Endodermal cell (in vitro differentiated cells): ENCODE measurements at regions not wholly inside any gene's neighbourhood (a gene's known extent, or its start where the extent isn't known, plus 50 kb on each side); places are given as distances from the start of the nearest gene placed in this dataset.

Source experiments
- DNase-seq: peaks from one replicate; pipeline ENCODE4 v3.0.0-alpha.2; 2017
- H3K27ac ChIP-seq: 2 replicates; pipeline ENCODE4 v1.5.1; 2013; ENCODE audit warnings: mild to moderate bottlenecking, low read depth, low read length, moderate library complexity
- H3K27me3 ChIP-seq: 2 replicates; pipeline ENCODE4 v1.6.1; 2013; ENCODE audit warnings: mild to moderate bottlenecking, low read length, moderate library complexity; ENCODE audit not compliant: insufficient read depth, control insufficient read depth, poor library complexity, severe bottlenecking
- H3K36me3 ChIP-seq: 2 replicates; pipeline ENCODE4 v1.7.0; 2013; ENCODE audit warnings: mild to moderate bottlenecking, low read length, moderate library complexity; ENCODE audit not compliant: control insufficient read depth, insufficient read depth
- H3K4me1 ChIP-seq: one replicate; pipeline ENCODE4 v1.7.0; 2013; ENCODE audit warnings: low read length; ENCODE audit not compliant: control insufficient read depth, insufficient read depth
- H3K4me3 ChIP-seq: 2 replicates; pipeline ENCODE4 v1.5.1; 2013; ENCODE audit warnings: mild to moderate bottlenecking, low read length, moderate library complexity
- H3K9ac ChIP-seq: 2 replicates; pipeline ENCODE4 v1.6.1; 2013; ENCODE audit warnings: mild to moderate bottlenecking, low read length, moderate library complexity; ENCODE audit not compliant: poor library complexity, severe bottlenecking; ENCODE audit errors: extremely low read depth
- H3K9me3 ChIP-seq: 2 replicates; pipeline ENCODE4 v1.6.1; 2013; ENCODE audit warnings: mild to moderate bottlenecking, low read length, moderate library complexity; ENCODE audit not compliant: control insufficient read depth
- H3K27ac Mint-ChIP-seq: 2 replicates; pipeline ENCODE4 v1.8.0; 2020; ENCODE audit warnings: mixed read lengths
- H3K27me3 Mint-ChIP-seq: 2 replicates; pipeline ENCODE4 v1.8.0; 2021; ENCODE audit warnings: mild to moderate bottlenecking, mixed read lengths; ENCODE audit not compliant: insufficient read depth
- H3K36me3 Mint-ChIP-seq: 2 replicates; pipeline ENCODE4 v1.8.0; 2020; ENCODE audit warnings: low read depth, mixed read lengths
- H3K4me1 Mint-ChIP-seq: 2 replicates; pipeline ENCODE4 v1.8.0; 2020; ENCODE audit warnings: mixed read lengths
- H3K4me3 Mint-ChIP-seq: 2 replicates; pipeline ENCODE4 v1.8.0; 2020; ENCODE audit warnings: mild to moderate bottlenecking, moderate library complexity, mixed read lengths
- H3K9me3 Mint-ChIP-seq: 2 replicates; pipeline ENCODE4 v1.8.0; 2020; ENCODE audit warnings: mild to moderate bottlenecking, mixed read lengths
- WGBS, 2 experiments: methylation state at CpG; one replicate each; pipeline versions ENCODE4 v1.1.5 to v1.1.7; 2013; ENCODE audit warnings: missing lambda C conversion rate in 2 of 2, mixed read lengths in 1 of 2; ENCODE audit not compliant: insufficient coverage in 1 of 2, insufficient read length in 1 of 2; 5-methylcytosine and 5-hydroxymethylcytosine counted together
- TF ChIP-seq, protein P1 (sequence below): fragments of 200-600 bp; sonication (generic); conservative IDR thresholded peaks from 2 replicates; pipeline ENCODE4 v1.5.0; 2021; ENCODE audit warnings: antibody characterized with exemption, mild to moderate bottlenecking

- Mint-ChIP-seq H3K4me1 (peaks cover 3% of the 10 kb centered on the region), H3K27me3 (no peaks in the 10 kb centered on the region), H3K4me3 (no peak overlapping the region), H3K9me3 (peaks cover 51% of the 10 kb centered on the region), H3K36me3 (no peaks in the 10 kb centered on the region), H3K27ac (no peak overlapping the region)
- Histone ChIP-seq H3K36me3 (no peaks in the 10 kb centered on the region), H3K9me3 (no peaks in the 10 kb centered on the region), H3K4me1 (no peaks in the 10 kb centered on the region), H3K9ac (no peak overlapping the region), H3K27ac (no peak overlapping the region), H3K27me3 (no peaks in the 10 kb centered on the region), H3K4me3 (no peak overlapping the region)
- 98% methylated on average over 3 of the region's 4 CpGs; no CpG with 5 or more reads in 1 of the 2 experiments for WGBS, 2 experiments
- TF ChIP-seq, protein P1, sequence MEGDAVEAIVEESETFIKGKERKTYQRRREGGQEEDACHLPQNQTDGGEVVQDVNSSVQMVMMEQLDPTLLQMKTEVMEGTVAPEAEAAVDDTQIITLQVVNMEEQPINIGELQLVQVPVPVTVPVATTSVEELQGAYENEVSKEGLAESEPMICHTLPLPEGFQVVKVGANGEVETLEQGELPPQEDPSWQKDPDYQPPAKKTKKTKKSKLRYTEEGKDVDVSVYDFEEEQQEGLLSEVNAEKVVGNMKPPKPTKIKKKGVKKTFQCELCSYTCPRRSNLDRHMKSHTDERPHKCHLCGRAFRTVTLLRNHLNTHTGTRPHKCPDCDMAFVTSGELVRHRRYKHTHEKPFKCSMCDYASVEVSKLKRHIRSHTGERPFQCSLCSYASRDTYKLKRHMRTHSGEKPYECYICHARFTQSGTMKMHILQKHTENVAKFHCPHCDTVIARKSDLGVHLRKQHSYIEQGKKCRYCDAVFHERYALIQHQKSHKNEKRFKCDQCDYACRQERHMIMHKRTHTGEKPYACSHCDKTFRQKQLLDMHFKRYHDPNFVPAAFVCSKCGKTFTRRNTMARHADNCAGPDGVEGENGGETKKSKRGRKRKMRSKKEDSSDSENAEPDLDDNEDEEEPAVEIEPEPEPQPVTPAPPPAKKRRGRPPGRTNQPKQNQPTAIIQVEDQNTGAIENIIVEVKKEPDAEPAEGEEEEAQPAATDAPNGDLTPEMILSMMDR = no peak
- no peak for DNase-seq
These were observed 84.9 kb upstream of the SPANXB1 start for GRCh38 chrX:140917354-140918115.

GRCh38 chrX:140918398-140919038 lies 83.9 kb upstream of the SPANXB1 start:
- TF ChIP-seq, protein P1 = peak; percentile 86
- Histone ChIP-seq H3K27ac (no peak overlapping the region), H3K9me3 (no peaks in the 10 kb centered on the region), H3K27me3 (no peaks in the 10 kb centered on the region), H3K4me3 (no peak overlapping the region), H3K36me3 (no peaks in the 10 kb centered on the region), H3K9ac (no peak overlapping the region), H3K4me1 (no peaks in the 10 kb centered on the region)
- DNase-seq = peak; percentile 83
- Mint-ChIP-seq H3K27me3 (no peaks in the 10 kb centered on the region), H3K9me3 (peaks cover 56% of the 10 kb centered on the region), H3K4me3 (no peak overlapping the region), H3K36me3 (no peaks in the 10 kb centered on the region), H3K27ac (no peak overlapping the region), H3K4me1 (peaks cover 3% of the 10 kb centered on the region)
- WGBS, 2 experiments = 44% methylated on average over 12 of the region's 14 CpGs; no CpG with 5 or more reads in 1 of the 2 experiments

GRCh38 chrX:140920416-140920815 lies 82.0 kb upstream of the SPANXB1 start:
- no peak overlapping the region for H3K27ac ChIP-seq
- no peaks in the 10 kb centered on the region for H3K27me3 Mint-ChIP-seq
- TF ChIP-seq, protein P1 = no peak
- H3K4me1 ChIP-seq = no peaks in the 10 kb centered on the region
- peaks cover 3% of the 10 kb centered on the region for H3K4me1 Mint-ChIP-seq
- no peak overlapping the region for H3K9ac ChIP-seq
- WGBS, 2 experiments = 98% methylated on average over 4 of the region's 5 CpGs; no CpG with 5 or more reads in 1 of the 2 experiments
- H3K9me3 ChIP-seq = no peaks in the 10 kb centered on the region
- no peak overlapping the region for H3K4me3 ChIP-seq
- H3K36me3 Mint-ChIP-seq = no peaks in the 10 kb centered on the region
- H3K9me3 Mint-ChIP-seq = peaks cover 58% of the 10 kb centered on the region
- no peaks in the 10 kb centered on the region for H3K36me3 ChIP-seq
- DNase-seq = no peak
- no peaks in the 10 kb centered on the region for H3K27me3 ChIP-seq
- H3K27ac Mint-ChIP-seq = no peak overlapping the region
- no peak overlapping the region for H3K4me3 Mint-ChIP-seq
